ENCODE measurements at regions not wholly inside any gene's neighbourhood (a gene's known extent, or its start where the extent isn't known, plus 50 kb on each side); places are given as distances from the start of the nearest gene placed in this dataset.

- Mint-ChIP-seq H3K27ac (ENCODE audit: unreplicated experiment) (no peak overlapping the region), H3K4me1 (ENCODE audit: unreplicated experiment) (no peaks in the 10 kb centered on the region), H3K27me3 (ENCODE audit: unreplicated experiment) (no peaks in the 10 kb centered on the region), H3K9me3 (ENCODE audit: unreplicated experiment) (no peaks in the 10 kb centered on the region), H3K4me3 (ENCODE audit: unreplicated experiment) (no peak overlapping the region), H3K36me3 (ENCODE audit: low read depth, unreplicated experiment) (no peaks in the 10 kb centered on the region)
- TF ChIP-seq CTCF (IDR thresholded peaks at IDR 0.05; ENCODE audit: unreplicated experiment): no peak
- no peak for DNase-seq (ENCODE audit: low spot score)
Measured at GRCh38 chr12:60251091-60251490, 655.3 kb downstream of the SLC16A7 start.

DNA sequence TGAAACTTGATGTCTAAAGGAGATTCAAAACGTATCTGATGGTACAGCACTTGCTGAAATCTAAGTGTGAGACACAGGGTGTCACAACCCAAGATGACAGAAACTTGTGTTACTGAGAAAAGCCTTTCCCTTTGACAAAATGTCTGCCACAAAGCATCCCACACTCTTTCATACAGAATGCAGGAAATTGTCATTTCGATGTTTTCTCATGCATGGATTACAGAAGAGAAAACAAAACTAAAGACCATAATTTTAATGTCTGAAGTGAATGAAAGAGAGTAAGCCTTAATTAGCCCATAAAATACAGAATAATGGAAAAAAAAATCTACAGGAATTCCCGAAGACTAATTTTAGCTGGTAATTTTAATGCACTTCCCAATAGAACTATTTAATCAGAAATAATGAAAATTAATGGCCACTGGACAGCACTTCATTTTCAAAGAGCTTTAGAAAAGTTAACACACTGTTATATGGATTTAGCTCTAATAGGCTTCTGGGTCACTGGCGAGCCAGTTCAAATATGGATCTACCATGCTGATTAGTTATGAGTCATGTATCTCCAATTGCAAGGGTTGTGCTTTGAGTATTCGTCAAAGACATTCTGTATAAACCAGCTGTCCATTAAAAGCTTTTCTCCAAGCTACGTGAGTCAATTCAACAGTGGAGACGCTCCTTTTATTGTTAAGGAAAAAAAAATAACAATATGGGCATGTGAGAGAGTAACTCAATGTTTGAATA is 656.7 kb downstream of the SLC16A7 start:
- Mint-ChIP-seq H3K4me3 (ENCODE audit: unreplicated experiment) (no peak overlapping the region), H3K36me3 (ENCODE audit: low read depth, unreplicated experiment) (no peaks in the 10 kb centered on the region), H3K4me1 (ENCODE audit: unreplicated experiment) (no peaks in the 10 kb centered on the region), H3K9me3 (ENCODE audit: unreplicated experiment) (no peaks in the 10 kb centered on the region), H3K27me3 (ENCODE audit: unreplicated experiment) (no peaks in the 10 kb centered on the region), H3K27ac (ENCODE audit: unreplicated experiment) (no peak overlapping the region)
- TF ChIP-seq CTCF (IDR thresholded peaks at IDR 0.05; ENCODE audit: unreplicated experiment): no peak
- DNase-seq (ENCODE audit: low spot score): no peak

- DNase-seq (ENCODE audit: low spot score): no peak
- Mint-ChIP-seq H3K27me3 (ENCODE audit: unreplicated experiment) (no peaks in the 10 kb centered on the region), H3K4me3 (ENCODE audit: unreplicated experiment) (no peak overlapping the region), H3K36me3 (ENCODE audit: low read depth, unreplicated experiment) (no peaks in the 10 kb centered on the region), H3K9me3 (ENCODE audit: unreplicated experiment) (no peaks in the 10 kb centered on the region), H3K4me1 (ENCODE audit: unreplicated experiment) (no peaks in the 10 kb centered on the region), H3K27ac (ENCODE audit: unreplicated experiment) (no peak overlapping the region)
- TF ChIP-seq CTCF (IDR thresholded peaks at IDR 0.05; ENCODE audit: unreplicated experiment): no peak
Measured at GRCh38 chr12:60255044-60255443, 659.2 kb downstream of the SLC16A7 start.

DNA sequence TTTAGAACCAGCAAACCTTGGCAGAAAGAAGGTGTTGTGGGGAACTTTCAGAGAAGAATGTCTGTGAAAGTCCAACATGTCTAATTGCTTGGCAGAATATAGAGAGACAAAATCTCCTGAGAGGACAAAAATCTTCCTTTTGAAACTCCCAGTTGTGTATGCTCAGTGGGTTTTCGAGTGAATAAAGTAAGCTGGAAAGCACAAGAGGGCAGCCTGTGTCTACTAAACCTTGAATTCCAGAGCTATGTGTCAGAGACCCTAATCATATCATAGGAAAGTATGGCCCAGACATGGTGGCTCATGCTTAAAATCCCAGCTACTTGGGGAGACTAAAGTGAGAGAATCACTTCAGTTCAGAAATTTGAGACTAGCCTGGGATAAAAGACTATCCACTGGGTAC is 661.2 kb downstream of the SLC16A7 start:
- Mint-ChIP-seq H3K9me3 (ENCODE audit: unreplicated experiment) (no peaks in the 10 kb centered on the region), H3K36me3 (ENCODE audit: low read depth, unreplicated experiment) (no peaks in the 10 kb centered on the region), H3K4me3 (ENCODE audit: unreplicated experiment) (no peak overlapping the region), H3K4me1 (ENCODE audit: unreplicated experiment) (no peaks in the 10 kb centered on the region), H3K27ac (ENCODE audit: unreplicated experiment) (no peak overlapping the region), H3K27me3 (ENCODE audit: unreplicated experiment) (no peaks in the 10 kb centered on the region)
- no peak for DNase-seq (ENCODE audit: low spot score)
- no peak for TF ChIP-seq CTCF (IDR thresholded peaks at IDR 0.05; ENCODE audit: unreplicated experiment)

DNA sequence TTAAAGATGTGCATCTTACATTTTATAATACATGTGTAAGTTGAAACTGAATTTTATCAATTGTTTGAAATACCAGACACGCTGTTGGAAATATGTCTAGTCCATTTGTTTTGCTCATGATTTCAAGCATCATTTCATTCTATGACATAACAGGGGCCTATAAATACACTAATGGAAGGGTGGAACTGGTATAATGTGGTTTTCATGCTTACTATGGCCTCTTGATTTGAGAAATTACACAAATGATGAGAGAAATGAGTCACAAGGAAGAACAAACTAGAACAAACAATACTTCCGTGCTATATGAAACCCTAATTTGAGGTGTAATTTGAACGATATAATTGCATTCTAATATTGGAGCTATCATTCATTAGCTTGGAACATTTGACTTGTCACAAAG is 663.4 kb downstream of the SLC16A7 start:
- Mint-ChIP-seq H3K27ac (ENCODE audit: unreplicated experiment) (no peak overlapping the region), H3K4me1 (ENCODE audit: unreplicated experiment) (no peaks in the 10 kb centered on the region), H3K4me3 (ENCODE audit: unreplicated experiment) (no peak overlapping the region), H3K9me3 (ENCODE audit: unreplicated experiment) (no peaks in the 10 kb centered on the region), H3K36me3 (ENCODE audit: low read depth, unreplicated experiment) (no peaks in the 10 kb centered on the region), H3K27me3 (ENCODE audit: unreplicated experiment) (no peaks in the 10 kb centered on the region)
- no peak for TF ChIP-seq CTCF (IDR thresholded peaks at IDR 0.05; ENCODE audit: unreplicated experiment)
- DNase-seq (ENCODE audit: low spot score): no peak

All from endothelial cell (in vitro differentiated cells).